CD4-positive, CD25-positive, alpha-beta regulatory T cell (primary cell): ENCODE measurements at regions not wholly inside any gene's neighbourhood (a gene's known extent, or its start where the extent isn't known, plus 50 kb on each side); places are given as distances from the start of the nearest gene placed in this dataset.

Experiments used
- ATAC-seq, 2 donors: fragments of 150-1000 bp; cut with Tn5 transposase; one replicate each; pipeline ENCODE4 v1.10.0; 2021; ENCODE audit warnings: low read depth in 2 of 2, moderate number of reproducible peaks in 2 of 2, moderate library complexity in 1 of 2
- DNase-seq, 3 donors: peaks; one replicate each; pipeline versions ENCODE4 v3.0.0 to v3.0.0-alpha.2; 2012 to 2022; ENCODE audit warnings: mixed read lengths in 1 of 3
- H3K27ac ChIP-seq: one replicate; pipeline ENCODE4 v1.7.0; 2013; ENCODE audit warnings: mild to moderate bottlenecking, low read length; ENCODE audit not compliant: insufficient read depth, poor library complexity, severe bottlenecking
- H3K27me3 ChIP-seq: one replicate; pipeline ENCODE4 v1.7.0; 2013; ENCODE audit warnings: low read length; ENCODE audit not compliant: control insufficient read depth, insufficient read depth
- H3K36me3 ChIP-seq: one replicate; pipeline ENCODE4 v1.7.0; 2013; ENCODE audit warnings: mild to moderate bottlenecking, low read length, moderate library complexity; ENCODE audit not compliant: control insufficient read depth, insufficient read depth
- H3K4me1 ChIP-seq: 2 replicates; pipeline ENCODE4 v1.7.0; 2013; ENCODE audit warnings: mild to moderate bottlenecking, low read length; ENCODE audit not compliant: insufficient read depth, control insufficient read depth, poor library complexity, severe bottlenecking
- H3K4me3 ChIP-seq: one replicate; pipeline ENCODE4 v1.7.0; 2013; ENCODE audit warnings: low read depth, mild to moderate bottlenecking, low read length, moderate library complexity
- H3K9me3 ChIP-seq, 2 experiments: 1 replicate in 1 of 2; 2 replicates in 1 of 2; pipeline ENCODE4 v1.7.0; 2013; ENCODE audit warnings: low read length in 2 of 2, mild to moderate bottlenecking in 1 of 2, moderate library complexity in 1 of 2; ENCODE audit not compliant: control insufficient read depth in 2 of 2
- H3K27ac Mint-ChIP-seq, 3 donors: one replicate each; pipeline ENCODE4 v1.8.0; 2020 to 2022; ENCODE audit warnings: mild to moderate bottlenecking in 3 of 3, mixed read lengths in 3 of 3, moderate library complexity in 2 of 3
- H3K27me3 Mint-ChIP-seq: one replicate; pipeline ENCODE4 v1.8.0; 2022; ENCODE audit warnings: mild to moderate bottlenecking, mixed read lengths
- H3K36me3 Mint-ChIP-seq: one replicate; pipeline ENCODE4 v1.8.0; 2020; ENCODE audit warnings: mixed read lengths
- H3K4me1 Mint-ChIP-seq, 4 donors: one replicate each; pipeline ENCODE4 v1.8.0; 2020 to 2022; ENCODE audit warnings: mixed read lengths in 4 of 4, mild to moderate bottlenecking in 1 of 4
- H3K4me3 Mint-ChIP-seq, 4 donors: one replicate each; pipeline ENCODE4 v1.8.0; 2020 to 2022; ENCODE audit warnings: mild to moderate bottlenecking in 4 of 4, mixed read lengths in 4 of 4, moderate library complexity in 3 of 4
- H3K9me3 Mint-ChIP-seq, 7 donors: one replicate each; pipeline ENCODE4 v1.8.0; 2020 to 2022; ENCODE audit warnings: mixed read lengths in 7 of 7, mild to moderate bottlenecking in 3 of 7, moderate library complexity in 2 of 7

DNA sequence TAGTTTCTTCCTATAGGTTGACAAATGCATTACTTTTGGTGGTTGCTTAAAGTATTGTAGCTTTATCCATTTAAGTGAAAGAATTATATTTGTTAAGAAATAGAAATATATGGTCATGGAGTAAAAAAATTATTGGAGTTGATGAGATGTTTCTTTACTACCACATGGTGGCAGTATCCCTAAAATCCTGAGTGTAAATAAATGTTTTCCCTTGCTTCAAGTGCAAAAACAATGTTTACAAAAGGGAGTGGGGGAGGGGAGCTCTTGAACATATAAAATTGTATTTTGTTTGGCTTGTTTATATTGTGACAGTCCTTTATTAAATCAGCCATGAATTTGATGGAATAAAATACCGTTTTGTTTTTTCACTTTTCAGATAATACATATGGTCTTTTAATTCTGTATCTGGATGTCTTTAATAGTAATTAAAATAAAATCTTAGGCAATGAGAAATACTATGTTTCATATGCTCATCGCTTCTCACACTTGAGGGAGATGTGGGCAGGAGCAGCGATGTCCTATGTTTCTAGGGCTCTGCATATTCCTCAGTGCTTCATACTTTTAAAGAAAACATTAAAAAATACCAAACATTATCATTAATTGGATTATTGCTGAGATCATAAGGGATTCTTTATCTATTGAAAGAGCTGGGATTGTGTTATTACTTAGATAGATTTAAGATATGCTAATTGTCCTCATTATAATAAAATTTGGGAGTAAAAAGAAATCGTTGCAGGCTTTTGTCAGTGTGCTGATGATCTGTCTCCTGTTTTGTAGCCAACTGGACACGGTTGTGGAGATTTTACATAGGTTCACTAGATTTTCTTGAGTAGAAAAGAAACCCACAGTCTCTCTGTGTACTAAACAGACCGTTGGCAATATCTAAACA is 349.7 kb downstream of the TUSC7 start:
- H3K9me3 Mint-ChIP-seq, result peaks cover 0 to 6% (median 0%) of the 10 kb centered on the region in 7 donors
- ATAC-seq, result no peak
- Histone ChIP-seq H3K27me3 (no peaks in the 10 kb centered on the region), H3K4me3 (no peak overlapping the region), H3K4me1 (no peaks in the 10 kb centered on the region), H3K27ac (no peak overlapping the region), H3K36me3 (no peaks in the 10 kb centered on the region), H3K9me3 (no peaks in the 10 kb centered on the region)
- no peak for DNase-seq
- H3K36me3 Mint-ChIP-seq, result no peaks in the 10 kb centered on the region
- H3K4me1 Mint-ChIP-seq, result no peaks in the 10 kb centered on the region
- no peak overlapping the region for H3K27ac Mint-ChIP-seq
- no peaks in the 10 kb centered on the region for H3K27me3 Mint-ChIP-seq
- H3K4me3 Mint-ChIP-seq, result no peak overlapping the region

DNA sequence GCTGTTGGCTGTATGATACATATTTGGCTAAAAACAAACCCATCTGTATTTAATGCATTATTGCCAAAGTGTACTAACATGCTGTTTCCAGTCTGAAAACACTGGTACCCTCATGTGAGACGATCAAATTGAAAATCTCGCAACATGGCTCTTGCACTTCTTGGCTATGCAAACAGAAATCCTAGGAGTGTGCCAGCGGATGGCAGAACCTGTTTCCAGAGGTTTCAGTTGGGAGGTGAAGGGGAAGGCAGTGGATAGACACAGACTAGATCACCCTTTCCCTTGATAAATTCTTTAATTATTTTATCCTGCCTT is 350.3 kb downstream of the TUSC7 start:
- Mint-ChIP-seq H3K36me3 (no peaks in the 10 kb centered on the region), H3K27me3 (no peaks in the 10 kb centered on the region), H3K27ac (no peak overlapping the region), H3K9me3 (peaks cover 0 to 6% (median 0%) of the 10 kb centered on the region in 7 donors), H3K4me3 (no peak overlapping the region), H3K4me1 (no peaks in the 10 kb centered on the region)
- no peaks in the 10 kb centered on the region for H3K27me3 ChIP-seq
- DNase-seq, result no peak
- no peak for ATAC-seq
- H3K27ac ChIP-seq, result no peak overlapping the region
- no peaks in the 10 kb centered on the region for H3K9me3 ChIP-seq
- H3K36me3 ChIP-seq, result no peaks in the 10 kb centered on the region
- H3K4me1 ChIP-seq, result no peaks in the 10 kb centered on the region
- no peak overlapping the region for H3K4me3 ChIP-seq

DNA sequence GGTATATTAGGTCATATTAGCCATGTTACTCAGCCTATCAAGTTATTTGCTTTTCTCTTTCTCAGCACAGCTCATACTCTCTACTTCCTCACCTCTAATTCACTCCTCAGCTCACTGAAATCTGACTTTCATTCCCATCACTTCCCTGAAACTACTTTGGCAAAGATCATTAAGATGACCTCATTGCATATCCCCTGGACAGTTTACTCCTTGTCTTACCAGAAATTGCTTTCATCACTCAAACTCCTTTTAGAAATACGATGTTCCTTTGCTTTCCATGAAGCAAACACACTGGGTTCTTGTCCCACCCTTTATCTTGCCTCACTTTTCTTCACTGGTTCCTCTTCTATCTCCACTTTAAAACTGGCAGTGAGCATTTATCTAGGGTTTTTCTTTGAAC is 354.4 kb downstream of the TUSC7 start:
- Mint-ChIP-seq H3K36me3 (no peaks in the 10 kb centered on the region), H3K27me3 (no peaks in the 10 kb centered on the region), H3K27ac (no peak overlapping the region), H3K4me3 (no peak overlapping the region), H3K4me1 (no peaks in the 10 kb centered on the region), H3K9me3 (peaks cover 0 to 6% (median 0%) of the 10 kb centered on the region in 7 donors)
- Histone ChIP-seq H3K36me3 (no peaks in the 10 kb centered on the region), H3K4me3 (no peak overlapping the region), H3K27ac (no peak overlapping the region), H3K4me1 (no peaks in the 10 kb centered on the region), H3K27me3 (no peaks in the 10 kb centered on the region), H3K9me3 (no peaks in the 10 kb centered on the region)
- ATAC-seq (no peak), DNase-seq (no peak)

DNA sequence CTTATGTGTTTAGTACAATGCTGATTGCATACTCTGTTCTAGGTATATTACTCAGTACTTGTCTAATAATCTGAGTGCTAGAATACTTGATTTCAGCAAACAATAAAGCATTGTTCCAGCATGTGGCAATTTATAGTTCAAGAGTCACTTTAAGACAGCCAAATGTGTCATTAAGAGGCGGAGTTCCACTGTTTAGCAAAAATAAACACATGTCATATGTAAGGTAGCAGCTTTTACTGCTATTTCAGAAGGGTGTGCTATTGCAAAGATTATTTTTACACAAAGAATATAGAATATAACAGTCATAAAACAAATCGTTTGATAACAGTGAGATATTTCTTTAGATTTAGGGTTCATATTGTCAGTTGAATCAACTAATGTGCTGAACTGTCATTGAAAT is 358.7 kb downstream of the TUSC7 start:
- no peak overlapping the region for H3K4me3 Mint-ChIP-seq
- no peak overlapping the region for H3K27ac Mint-ChIP-seq
- H3K36me3 ChIP-seq, result no peaks in the 10 kb centered on the region
- H3K27me3 Mint-ChIP-seq, result no peaks in the 10 kb centered on the region
- H3K27ac ChIP-seq, result no peak overlapping the region
- peaks cover 0 to 10% (median 2%) of the 10 kb centered on the region in 7 donors for H3K9me3 Mint-ChIP-seq
- no peaks in the 10 kb centered on the region for H3K27me3 ChIP-seq
- no peak for ATAC-seq
- no peak overlapping the region for H3K4me3 ChIP-seq
- H3K36me3 Mint-ChIP-seq, result no peaks in the 10 kb centered on the region
- no peaks in the 10 kb centered on the region for H3K4me1 Mint-ChIP-seq
- H3K9me3 ChIP-seq, result no peaks in the 10 kb centered on the region
- no peaks in the 10 kb centered on the region for H3K4me1 ChIP-seq
- DNase-seq, result no peak

DNA sequence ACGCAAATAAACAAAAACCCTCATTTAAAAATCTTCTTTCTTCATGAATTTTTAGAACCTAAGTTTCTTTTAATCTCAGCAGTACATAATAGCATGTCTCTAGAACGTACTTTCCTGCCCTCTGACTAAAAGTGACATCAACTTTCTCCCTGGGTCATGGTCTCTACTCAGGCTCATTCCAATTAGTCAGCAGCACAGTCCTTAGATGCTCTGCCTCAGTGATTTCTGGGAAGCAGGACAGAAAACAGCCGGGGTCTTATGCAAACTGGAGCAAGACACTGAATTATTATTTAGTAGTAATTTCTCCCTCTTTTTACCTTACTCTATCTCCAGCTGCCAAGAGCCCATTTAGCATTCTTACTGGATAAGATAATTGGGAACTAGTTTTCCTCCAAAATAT is 365.2 kb downstream of the TUSC7 start:
- no peak overlapping the region for H3K4me3 Mint-ChIP-seq
- no peak for ATAC-seq
- no peak overlapping the region for H3K4me3 ChIP-seq

DNA sequence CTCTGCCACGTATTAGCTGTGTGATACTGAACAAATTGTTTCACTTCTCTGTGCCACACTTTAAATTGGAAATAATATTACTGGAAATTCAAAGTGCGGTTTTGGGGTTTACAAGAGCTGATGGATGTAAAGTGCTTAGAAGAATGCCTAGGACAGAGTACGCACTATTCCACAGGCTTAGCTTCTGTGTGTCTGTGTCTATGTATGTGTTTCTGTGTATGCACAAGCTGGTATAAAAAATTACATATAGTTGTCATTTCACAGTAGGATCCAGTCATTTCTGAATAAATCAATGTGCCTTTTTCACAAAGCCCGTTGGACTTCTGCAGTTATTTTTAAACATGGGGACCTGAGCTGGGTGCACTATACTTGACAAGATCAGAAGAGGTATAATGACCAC is 370.4 kb downstream of the TUSC7 start:
- Histone ChIP-seq H3K27ac (no peak overlapping the region), H3K4me3 (no peak overlapping the region), H3K9me3 (no peaks in the 10 kb centered on the region), H3K4me1 (no peaks in the 10 kb centered on the region), H3K27me3 (no peaks in the 10 kb centered on the region), H3K36me3 (no peaks in the 10 kb centered on the region)
- Mint-ChIP-seq H3K36me3 (no peaks in the 10 kb centered on the region), H3K27ac (no peak overlapping the region), H3K4me3 (no peak overlapping the region), H3K27me3 (no peaks in the 10 kb centered on the region), H3K9me3 (peaks cover 1 to 14% (median 5%) of the 10 kb centered on the region in 7 donors), H3K4me1 (no peaks in the 10 kb centered on the region)
- ATAC-seq (no peak), DNase-seq (no peak)

More for the DNA sequence above, 365.2 kb downstream of the TUSC7 start:
- Histone ChIP-seq H3K4me1 (no peaks in the 10 kb centered on the region), H3K27ac (no peak overlapping the region), H3K36me3 (no peaks in the 10 kb centered on the region), H3K27me3 (no peaks in the 10 kb centered on the region), H3K9me3 (no peaks in the 10 kb centered on the region)
- H3K27ac Mint-ChIP-seq, result no peak overlapping the region
- H3K9me3 Mint-ChIP-seq, result peaks cover 0 to 8% (median 3%) of the 10 kb centered on the region in 7 donors
- DNase-seq, result no peak
- no peaks in the 10 kb centered on the region for H3K36me3 Mint-ChIP-seq
- H3K27me3 Mint-ChIP-seq, result no peaks in the 10 kb centered on the region
- no peaks in the 10 kb centered on the region for H3K4me1 Mint-ChIP-seq

DNA sequence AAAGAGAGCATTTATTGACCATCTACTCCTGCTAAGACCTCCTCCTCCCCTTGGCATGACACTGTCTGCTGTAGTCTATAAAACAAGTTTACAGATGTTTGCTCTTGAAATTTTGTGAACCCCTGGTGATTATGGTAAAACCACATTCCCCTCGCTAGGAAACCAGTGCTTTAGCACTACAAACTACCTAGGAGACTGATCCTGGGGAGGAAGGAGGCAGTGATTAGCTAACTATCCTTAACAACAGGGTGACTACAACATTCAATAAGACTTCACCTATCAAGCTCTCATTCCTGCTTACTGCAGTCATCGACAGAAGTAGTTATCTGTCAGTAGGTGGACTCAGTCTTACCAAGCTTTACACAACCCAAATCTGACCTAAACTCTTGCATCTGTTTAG is 371.3 kb downstream of the TUSC7 start:
- Mint-ChIP-seq H3K4me3 (no peak overlapping the region), H3K36me3 (no peaks in the 10 kb centered on the region), H3K27ac (no peak overlapping the region), H3K27me3 (no peaks in the 10 kb centered on the region), H3K4me1 (no peaks in the 10 kb centered on the region), H3K9me3 (peaks cover 0 to 16% (median 3%) of the 10 kb centered on the region in 7 donors)
- no peak overlapping the region for H3K4me3 ChIP-seq
- no peak for DNase-seq
- ATAC-seq, result no peak
- H3K9me3 ChIP-seq, result no peaks in the 10 kb centered on the region
- H3K27ac ChIP-seq, result no peak overlapping the region
- no peaks in the 10 kb centered on the region for H3K4me1 ChIP-seq
- no peaks in the 10 kb centered on the region for H3K27me3 ChIP-seq
- H3K36me3 ChIP-seq, result no peaks in the 10 kb centered on the region

DNA sequence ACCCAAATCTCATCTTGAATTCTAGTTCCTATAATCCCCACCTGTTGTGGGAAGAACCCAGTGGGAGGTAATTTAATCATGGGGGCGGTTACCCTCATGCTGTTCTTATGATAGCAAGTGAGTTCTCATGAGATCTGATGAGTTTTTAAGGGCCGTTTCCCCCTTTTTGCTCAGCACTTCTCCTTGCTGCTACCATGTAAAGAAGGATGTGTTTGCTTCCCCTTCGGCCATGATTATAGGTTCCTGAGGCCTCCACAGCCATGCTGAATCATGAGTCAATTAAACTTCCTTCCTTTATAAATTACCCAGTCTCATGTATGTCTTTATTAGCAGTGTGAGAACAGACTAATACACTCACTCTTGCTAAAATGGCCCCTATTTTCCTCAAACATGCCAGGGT is 374.7 kb downstream of the TUSC7 start:
- no peak overlapping the region for H3K4me3 Mint-ChIP-seq
- no peaks in the 10 kb centered on the region for H3K4me1 Mint-ChIP-seq
- Histone ChIP-seq H3K36me3 (no peaks in the 10 kb centered on the region), H3K4me3 (no peak overlapping the region), H3K27me3 (no peaks in the 10 kb centered on the region), H3K9me3 (no peaks in the 10 kb centered on the region), H3K27ac (no peak overlapping the region), H3K4me1 (no peaks in the 10 kb centered on the region)
- H3K36me3 Mint-ChIP-seq, result no peaks in the 10 kb centered on the region
- H3K9me3 Mint-ChIP-seq, result peaks cover 0 to 17% (median 3%) of the 10 kb centered on the region in 7 donors
- no peaks in the 10 kb centered on the region for H3K27me3 Mint-ChIP-seq
- DNase-seq, result no peak
- ATAC-seq, result no peak
- no peak overlapping the region for H3K27ac Mint-ChIP-seq
